Astrocyte of the spinal cord (primary cell): ENCODE measurements at regions not wholly inside any gene's neighbourhood (a gene's known extent, or its start where the extent isn't known, plus 50 kb on each side); places are given as distances from the start of the nearest gene placed in this dataset.

Experiments
- DNase-seq: peaks from one replicate; pipeline ENCODE4 v3.0.0; 2011; ENCODE audit warnings: low read depth, low spot score
- H3K4me3 ChIP-seq: 2 replicates; pipeline ENCODE4 v1.5.1; 2011; ENCODE audit warnings: low read depth, mild to moderate bottlenecking, low read length, moderate library complexity
- CTCF ChIP-seq: IDR thresholded peaks from 2 replicates; pipeline ENCODE4 v1.5.1; 2012; ENCODE audit warnings: low read depth, mild to moderate bottlenecking, low read length, inconsistent platforms
- in situ Hi-C: cut with HindIII; loops from 2 replicates; pipeline ENCODE4 v1.10.0; 2017; ENCODE audit warnings: low sequenced_read_pairs

- in situ Hi-C loops: no loop called here
- TF ChIP-seq CTCF: no peak
- DNase-seq: no peak
- no peak overlapping the region for H3K4me3 ChIP-seq
These were observed 221.5 kb downstream of the BUB3 start for GRCh38 chr10:123375738-123376137.

- in situ Hi-C loops: no loop called here
- TF ChIP-seq CTCF: no peak
- no peak for DNase-seq
These were observed 223.7 kb downstream of the BUB3 start for GRCh38 chr10:123377883-123378282.

GRCh38 chr10:123378302-123378701, 224.1 kb downstream of the BUB3 start:
- no peak overlapping the region for H3K4me3 ChIP-seq
- no peak for TF ChIP-seq CTCF
- DNase-seq: no peak
- in situ Hi-C loops: no loop called here

More at GRCh38 chr10:123377883-123378282, 223.7 kb downstream of the BUB3 start:
- H3K4me3 ChIP-seq: no peak overlapping the region

GRCh38 chr10:123379156-123379555, 225.0 kb downstream of the BUB3 start:
- no peak overlapping the region for H3K4me3 ChIP-seq
- DNase-seq: no peak
- no peak for TF ChIP-seq CTCF
- in situ Hi-C loops: no loop called here

GRCh38 chr10:123380491-123381085, 226.4 kb downstream of the BUB3 start:
- TF ChIP-seq CTCF: no peak
- in situ Hi-C loops: no loop called here
- no peak for DNase-seq
- H3K4me3 ChIP-seq: no peak overlapping the region

GRCh38 chr10:123381224-123381623, 227.0 kb downstream of the BUB3 start:
- no peak for TF ChIP-seq CTCF
- no peak for DNase-seq
- in situ Hi-C loops: no loop called here
- H3K4me3 ChIP-seq: no peak overlapping the region
